ENCODE measurements at regions not wholly inside any gene's neighbourhood (a gene's known extent, or its start where the extent isn't known, plus 50 kb on each side); places are given as distances from the start of the nearest gene placed in this dataset.

DNA sequence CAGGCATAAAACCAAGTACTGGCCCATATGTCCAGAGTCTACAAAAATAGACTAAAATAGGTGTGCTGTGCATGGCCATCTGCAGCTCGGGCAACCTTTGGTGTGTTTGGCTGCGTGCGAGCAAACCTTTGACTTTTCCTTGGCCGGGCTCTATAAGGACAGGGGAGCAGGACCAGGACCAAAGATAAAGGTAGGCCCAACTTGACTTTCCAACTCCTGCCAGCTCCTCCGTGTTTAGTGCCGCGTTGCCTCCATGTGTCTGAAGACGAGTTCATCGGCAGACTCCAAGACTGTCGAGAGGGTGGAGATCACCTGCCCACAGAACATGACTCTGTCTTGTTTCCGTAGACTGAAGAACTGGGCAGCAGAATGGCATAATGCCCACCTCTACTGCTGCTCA lies 375.5 kb downstream of the IRS2 start:
- no peaks in the 10 kb centered on the region for H3K36me3 ChIP-seq
- no peaks in the 10 kb centered on the region for H3K27me3 ChIP-seq
- no peak overlapping the region for H3K27ac ChIP-seq
- DNase-seq = no peak
- 86 to 93% (median 88%) methylated on average over 11 of the region's 11 CpGs for WGBS, 3 donors
- TF ChIP-seq EP300 (IDR thresholded peaks at IDR 0.05) = no peak
- TF ChIP-seq, protein P1, sequence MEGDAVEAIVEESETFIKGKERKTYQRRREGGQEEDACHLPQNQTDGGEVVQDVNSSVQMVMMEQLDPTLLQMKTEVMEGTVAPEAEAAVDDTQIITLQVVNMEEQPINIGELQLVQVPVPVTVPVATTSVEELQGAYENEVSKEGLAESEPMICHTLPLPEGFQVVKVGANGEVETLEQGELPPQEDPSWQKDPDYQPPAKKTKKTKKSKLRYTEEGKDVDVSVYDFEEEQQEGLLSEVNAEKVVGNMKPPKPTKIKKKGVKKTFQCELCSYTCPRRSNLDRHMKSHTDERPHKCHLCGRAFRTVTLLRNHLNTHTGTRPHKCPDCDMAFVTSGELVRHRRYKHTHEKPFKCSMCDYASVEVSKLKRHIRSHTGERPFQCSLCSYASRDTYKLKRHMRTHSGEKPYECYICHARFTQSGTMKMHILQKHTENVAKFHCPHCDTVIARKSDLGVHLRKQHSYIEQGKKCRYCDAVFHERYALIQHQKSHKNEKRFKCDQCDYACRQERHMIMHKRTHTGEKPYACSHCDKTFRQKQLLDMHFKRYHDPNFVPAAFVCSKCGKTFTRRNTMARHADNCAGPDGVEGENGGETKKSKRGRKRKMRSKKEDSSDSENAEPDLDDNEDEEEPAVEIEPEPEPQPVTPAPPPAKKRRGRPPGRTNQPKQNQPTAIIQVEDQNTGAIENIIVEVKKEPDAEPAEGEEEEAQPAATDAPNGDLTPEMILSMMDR (IDR thresholded peaks at IDR 0.05) = no peak
- no peak overlapping the region for H3K4me3 ChIP-seq
- H3K4me1 ChIP-seq (ENCODE audit: insufficient read depth) = peaks cover 2% of the 10 kb centered on the region
- H3K9me3 ChIP-seq = no peaks in the 10 kb centered on the region
- intact Hi-C loops (cut with DNase I) = no loop called here

DNA sequence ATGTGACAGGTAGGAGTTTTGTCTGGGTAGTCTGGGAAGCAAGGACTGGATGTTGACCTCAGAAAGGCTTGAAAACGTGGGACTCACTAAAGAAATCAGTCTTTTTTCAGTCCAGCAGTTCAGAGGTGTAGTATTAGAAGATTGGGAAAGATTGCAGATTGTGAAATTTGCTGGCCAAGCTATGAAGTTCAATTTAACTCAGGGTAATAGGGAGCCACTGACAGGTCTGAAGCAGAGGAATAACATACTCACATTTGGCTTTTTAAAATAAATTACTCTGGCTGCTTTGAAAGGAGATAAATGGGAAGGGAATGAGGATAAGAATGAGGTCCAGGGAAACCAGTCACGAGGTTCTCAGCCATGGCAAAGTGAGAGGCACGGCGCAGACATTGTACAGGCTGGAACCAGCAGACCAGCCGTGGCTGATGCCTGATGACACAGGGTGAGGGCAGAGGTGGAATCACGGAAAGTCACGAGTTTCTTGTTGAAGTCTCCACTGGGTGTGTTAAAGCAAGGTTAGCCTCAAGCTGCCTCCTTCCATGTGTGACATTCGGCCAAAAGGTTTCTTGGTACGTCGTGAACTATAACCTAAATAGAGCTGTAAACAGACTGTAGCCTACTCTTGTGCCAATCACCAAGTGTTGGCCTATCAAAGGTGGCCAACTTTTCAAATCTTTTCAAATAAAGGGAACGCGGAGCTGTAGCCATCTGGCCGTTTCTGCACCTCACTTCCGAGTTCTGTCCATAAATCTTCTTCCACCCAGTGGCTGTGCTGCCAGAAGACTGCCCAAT lies 377.6 kb downstream of the IRS2 start:
- WGBS, 3 donors = 88 to 90% (median 88%) methylated on average over 14 of the region's 14 CpGs
- H3K27ac ChIP-seq = no peak overlapping the region
- intact Hi-C loops (cut with DNase I) = no loop called here
- DNase-seq = no peak
- no peaks in the 10 kb centered on the region for H3K27me3 ChIP-seq
- H3K4me3 ChIP-seq = no peak overlapping the region
- peaks cover 2% of the 10 kb centered on the region for H3K4me1 ChIP-seq (ENCODE audit: insufficient read depth)
- TF ChIP-seq, protein P1 (IDR thresholded peaks at IDR 0.05) = no peak
- TF ChIP-seq EP300 (IDR thresholded peaks at IDR 0.05) (no peak), POLR2A (IDR thresholded peaks at IDR 0.05) (no peak)
- H3K36me3 ChIP-seq = no peaks in the 10 kb centered on the region
- H3K9me3 ChIP-seq = no peaks in the 10 kb centered on the region

DNA sequence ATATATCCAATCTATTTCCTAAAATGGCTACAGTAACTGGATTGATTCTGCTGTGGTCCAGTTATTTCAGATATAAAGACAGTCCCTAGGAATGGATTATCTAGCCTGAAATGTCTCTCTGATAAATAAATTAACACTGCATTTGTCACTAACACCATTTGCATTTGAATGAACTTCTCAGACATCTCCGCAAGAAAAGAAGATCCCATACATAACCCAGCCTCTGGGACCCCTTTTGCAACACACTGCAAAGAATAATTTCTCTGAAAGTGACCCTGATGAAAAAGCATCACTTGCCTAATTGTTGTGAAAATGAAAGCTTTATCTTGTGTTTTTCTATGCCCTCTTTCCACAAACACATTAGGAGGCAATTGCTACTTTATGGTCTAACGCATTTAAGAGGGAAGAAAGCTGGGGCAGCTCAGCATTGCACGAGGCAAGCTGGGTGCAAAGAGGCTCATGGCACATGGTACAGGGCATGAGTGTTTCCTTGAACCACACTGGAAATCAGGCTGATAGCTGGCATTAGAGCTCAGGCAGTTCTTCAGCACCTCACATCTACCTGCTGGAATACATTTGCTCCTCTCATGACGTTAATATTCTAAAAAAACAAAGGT lies 379.9 kb downstream of the IRS2 start:
- TF ChIP-seq EP300 (IDR thresholded peaks at IDR 0.05) (no peak), POLR2A (IDR thresholded peaks at IDR 0.05) (no peak)
- TF ChIP-seq, protein P1 (IDR thresholded peaks at IDR 0.05) = no peak
- Histone ChIP-seq H3K27ac (no peak overlapping the region), H3K27me3 (no peaks in the 10 kb centered on the region), H3K36me3 (no peaks in the 10 kb centered on the region), H3K9me3 (no peaks in the 10 kb centered on the region), H3K4me3 (no peak overlapping the region), H3K4me1 (ENCODE audit: insufficient read depth) (no peaks in the 10 kb centered on the region)
- intact Hi-C loops (cut with DNase I) = no loop called here
- WGBS, 3 donors = 78 to 86% (median 84%) methylated on average over 4 of the region's 4 CpGs
- no peak for DNase-seq

DNA sequence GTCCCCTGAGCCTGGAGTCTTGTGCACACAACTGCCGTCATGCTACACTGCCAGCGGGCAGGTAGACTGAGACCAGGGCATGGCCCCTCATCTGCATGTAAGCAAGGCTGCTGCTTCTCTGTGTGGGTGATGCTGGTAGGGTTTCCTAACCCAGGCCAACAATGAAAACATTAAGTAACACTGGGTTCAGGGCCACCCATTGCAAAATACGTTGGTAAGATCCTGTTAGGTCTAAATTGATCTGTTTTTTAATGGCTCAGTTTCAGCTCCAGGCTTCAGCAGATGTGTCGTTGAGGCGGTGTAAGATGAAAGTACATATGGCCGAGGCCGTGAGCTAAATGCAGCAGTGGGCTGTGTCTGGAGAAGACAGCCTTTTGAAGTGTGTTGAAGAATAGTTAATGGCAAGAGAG lies 383.4 kb downstream of the IRS2 start:
- no peaks in the 10 kb centered on the region for H3K9me3 ChIP-seq
- H3K36me3 ChIP-seq = no peaks in the 10 kb centered on the region
- no peak overlapping the region for H3K4me3 ChIP-seq
- no peaks in the 10 kb centered on the region for H3K4me1 ChIP-seq (ENCODE audit: insufficient read depth)
- TF ChIP-seq, protein P1 (IDR thresholded peaks at IDR 0.05) = no peak
- TF ChIP-seq POLR2A (IDR thresholded peaks at IDR 0.05) (no peak), EP300 (IDR thresholded peaks at IDR 0.05) (no peak)
- intact Hi-C loops (cut with DNase I) = no loop called here
- 79 to 84% (median 83%) methylated on average over 7 of the region's 7 CpGs for WGBS, 3 donors
- no peaks in the 10 kb centered on the region for H3K27me3 ChIP-seq
- DNase-seq = no peak
- no peak overlapping the region for H3K27ac ChIP-seq
